Endothelial cell of umbilical vein (primary cell): ENCODE measurements at regions not wholly inside any gene's neighbourhood (a gene's known extent, or its start where the extent isn't known, plus 50 kb on each side); places are given as distances from the start of the nearest gene placed in this dataset.

ENCODE experiments used
- BruUV-seq: library from RNA; stranded (reverse); fragments of 400-500 nt; replicated peaks from 2 replicates; lab custom pipeline; 2021; lab: Mats Ljungman, UMichigan
- CTCF ChIA-PET: fragments of 300-600, 350-600 bp; sonication (Branson Sonifier 250); formaldehyde crosslinking; loops from one replicate; lab custom pipeline; 2021; ENCODE audit warnings: antibody characterized with exemption, inconsistent platforms; lab: Charles Lee
- POLR2A ChIA-PET: fragments of 300-600, 350-600 bp; sonication (Branson Sonifier 250); formaldehyde crosslinking; loops from one replicate; lab custom pipeline; 2021; ENCODE audit warnings: antibody characterized with exemption, inconsistent platforms; lab: Charles Lee
- DNase-seq: peaks from one replicate; pipeline ENCODE4 v3.0.0-alpha.2; 2011; ENCODE audit warnings: low read depth, low spot score
- FAIRE-seq: peaks from 2 replicates; lab custom pipeline; 2011; peaks lifted over from hg19 to GRCh38; lab: Jason Lieb, UNC
- H2AFZ ChIP-seq: 2 replicates; pipeline ENCODE4 v1.6.0; 2012; ENCODE audit warnings: low read depth, low read length, control low read depth, inconsistent platforms
- H3K27ac ChIP-seq: 2 replicates; pipeline ENCODE4 v1.5.1; 2011; ENCODE audit warnings: low read depth, mild to moderate bottlenecking, control low read depth, low read length, moderate library complexity; ENCODE audit not compliant: insufficient read depth
- H3K27me3 ChIP-seq, 2 experiments: 2 replicates each; pipeline versions ENCODE4 v1.6.0 to v1.6.1; 2011; ENCODE audit warnings: low read length in 2 of 2, mixed read lengths in 1 of 2; ENCODE audit not compliant: control insufficient read depth in 2 of 2, insufficient read depth in 2 of 2
- H3K36me3 ChIP-seq, 2 experiments: 2 replicates in 1 of 2; 3 replicates in 1 of 2; pipeline ENCODE4 v1.5.1; 2011; ENCODE audit warnings: low read length in 2 of 2, mild to moderate bottlenecking in 1 of 2, moderate library complexity in 1 of 2; ENCODE audit not compliant: control insufficient read depth in 2 of 2, insufficient read depth in 2 of 2; ENCODE audit errors: extremely low read depth in 1 of 2
- H3K4me1 ChIP-seq: 3 replicates; pipeline ENCODE4 v1.5.1; 2011; ENCODE audit warnings: mild to moderate bottlenecking, low read length; ENCODE audit not compliant: control insufficient read depth, insufficient read depth; ENCODE audit errors: extremely low read depth
- H3K4me2 ChIP-seq: 2 replicates; pipeline ENCODE4 v1.6.1; 2011; ENCODE audit warnings: low read length, control low read depth, mixed read lengths; ENCODE audit not compliant: insufficient read depth
- H3K4me3 ChIP-seq, 3 experiments: fragments of 200-600 bp in 1 of 3; sonication (generic), shearing (Covaris generic) in 1 of 3; replicated peaks in 1 of 3; 2 replicates each; pipeline ENCODE4 v1.5.1; 2011 to 2016; ENCODE audit warnings: control low read depth in 3 of 3, low read length in 3 of 3, mild to moderate bottlenecking in 2 of 3, inconsistent platforms in 1 of 3, low read depth in 1 of 3, moderate library complexity in 1 of 3; ENCODE audit not compliant: insufficient read depth in 1 of 3
- H3K79me2 ChIP-seq: 2 replicates; pipeline ENCODE4 v1.6.0; 2012; ENCODE audit warnings: low read length, inconsistent platforms; ENCODE audit not compliant: control insufficient read depth, insufficient read depth
- H3K9ac ChIP-seq: replicated peaks from 2 replicates; pipeline ENCODE3; 2011; ENCODE audit warnings: low read length, control low read depth; ENCODE audit not compliant: insufficient read depth; ENCODE audit errors: extremely low read depth
- H3K9me1 ChIP-seq: replicated peaks from 3 replicates; pipeline ENCODE4 v1.6.0; 2011; ENCODE audit warnings: mild to moderate bottlenecking, low read length; ENCODE audit not compliant: control insufficient read depth, insufficient read depth; ENCODE audit errors: extremely low read depth
- H3K9me3 ChIP-seq: replicated peaks from 2 replicates; pipeline ENCODE4 v1.5.1; 2012; ENCODE audit warnings: low read length, inconsistent platforms; ENCODE audit not compliant: control insufficient read depth, insufficient read depth
- H4K20me1 ChIP-seq: replicated peaks from 2 replicates; pipeline ENCODE3; 2011; ENCODE audit warnings: mild to moderate bottlenecking, low read length; ENCODE audit not compliant: control insufficient read depth, insufficient read depth; ENCODE audit errors: extremely low read depth
- EZH2 ChIP-seq: IDR thresholded peaks from 2 replicates; pipeline ENCODE4 v1.6.1; 2012; ENCODE audit warnings: borderline replicate concordance, low read depth, mild to moderate bottlenecking, moderate library complexity, low read length, inconsistent platforms; ENCODE audit not compliant: severe bottlenecking
- FOS ChIP-seq: IDR thresholded peaks from 2 replicates; pipeline ENCODE4 v1.6.1; 2011; ENCODE audit warnings: mild to moderate bottlenecking, low read length, moderate library complexity, borderline replicate concordance; ENCODE audit not compliant: insufficient read depth
- GATA2 ChIP-seq: IDR thresholded peaks from 2 replicates; pipeline ENCODE4 v1.7.0; 2011; ENCODE audit warnings: low read depth, mild to moderate bottlenecking, moderate library complexity, mixed read lengths, low read length; ENCODE audit not compliant: insufficient read length, insufficient read depth
- JUN ChIP-seq: IDR thresholded peaks from 2 replicates; pipeline ENCODE4 v1.6.1; 2011; ENCODE audit warnings: borderline replicate concordance, low read depth; ENCODE audit not compliant: insufficient read length, insufficient read depth
- MAX ChIP-seq: IDR thresholded peaks from 2 replicates; pipeline ENCODE4 v1.6.1; 2011; ENCODE audit not compliant: insufficient read depth, insufficient read length
- MYC ChIP-seq: IDR thresholded peaks from one replicate; pipeline ENCODE4 v1.6.1; 2011; ENCODE audit warnings: mild to moderate bottlenecking, low read depth, low read length
- POLR2A ChIP-seq: IDR thresholded peaks from 2 replicates; pipeline ENCODE4 v1.6.1; 2012; ENCODE audit warnings: low read depth, mild to moderate bottlenecking, control low read depth, low read length
- POLR2AphosphoS5 ChIP-seq: IDR thresholded peaks from 2 replicates; pipeline ENCODE4 v1.6.1; 2012; ENCODE audit warnings: low read depth, mild to moderate bottlenecking, control low read depth, low read length, moderate library complexity; ENCODE audit not compliant: insufficient read depth
- dilution Hi-C: fragments of 300-500 bp; cut with MboI; formaldehyde crosslinking; loops from one replicate; pipeline ENCODE4 v1.15.0; 2019; ENCODE audit warnings: low sequenced_read_pairs; ENCODE audit not compliant: extremely low pct_ligation_motif_present
- intact Hi-C: fragments of 100-400 bp; cut with micrococcal nuclease; formaldehyde crosslinking; loops from one replicate; pipeline ENCODE4 v1.10.0; 2022
- TF ChIP-seq, protein P1 (sequence below), 2 donors: IDR thresholded peaks; 1 replicate in 1 of 2; 2 replicates in 1 of 2; pipeline ENCODE4 v1.5.1; 2011; ENCODE audit warnings: low read length in 2 of 2, mild to moderate bottlenecking in 2 of 2, moderate library complexity in 2 of 2, control low read depth in 1 of 2, inconsistent platforms in 1 of 2, low read depth in 1 of 2; ENCODE audit not compliant: insufficient read depth in 1 of 2; ENCODE audit errors: extremely low read depth in 1 of 2

DNA sequence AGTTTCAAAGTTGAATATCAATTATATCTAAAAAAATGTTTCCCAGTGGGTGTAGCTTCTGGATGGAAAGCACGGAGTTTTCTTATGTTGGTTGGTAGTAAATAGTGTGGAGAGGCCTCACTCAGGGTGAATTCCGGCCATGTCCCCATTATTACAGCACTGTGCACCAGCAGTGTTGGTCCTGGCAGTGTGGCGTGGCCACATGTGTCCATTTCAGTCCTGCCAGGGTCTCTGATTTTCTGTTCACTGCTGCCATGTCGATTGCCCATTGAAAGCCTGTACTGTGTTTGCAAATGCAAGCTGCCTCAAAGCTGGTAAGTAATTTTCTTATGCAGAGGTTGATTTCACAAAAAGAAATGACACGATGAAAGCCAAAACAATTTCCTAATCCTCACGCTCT is 386.2 kb downstream of the GALR1 start:
- Histone ChIP-seq H3K79me2 (no peaks in the 10 kb centered on the region), H4K20me1 (no peaks in the 10 kb centered on the region), H3K9ac (no peak overlapping the region), H3K4me1 (no peaks in the 10 kb centered on the region), H3K27me3 (no peaks in the 10 kb centered on the region), H2AFZ (no peak overlapping the region), H3K4me2 (no peak overlapping the region), H3K36me3 (no peaks in the 10 kb centered on the region), H3K27ac (no peak overlapping the region), H3K9me3 (peaks cover 2% of the 10 kb centered on the region), H3K9me1 (no peaks in the 10 kb centered on the region), H3K4me3 (no peak overlapping the region)
- DNase-seq, result no peak
- TF ChIP-seq MAX (no peak), POLR2A (no peak), JUN (no peak), EZH2 (no peak), POLR2AphosphoS5 (no peak), GATA2 (no peak), MYC (no peak), FOS (no peak)
- TF ChIP-seq, protein P1, sequence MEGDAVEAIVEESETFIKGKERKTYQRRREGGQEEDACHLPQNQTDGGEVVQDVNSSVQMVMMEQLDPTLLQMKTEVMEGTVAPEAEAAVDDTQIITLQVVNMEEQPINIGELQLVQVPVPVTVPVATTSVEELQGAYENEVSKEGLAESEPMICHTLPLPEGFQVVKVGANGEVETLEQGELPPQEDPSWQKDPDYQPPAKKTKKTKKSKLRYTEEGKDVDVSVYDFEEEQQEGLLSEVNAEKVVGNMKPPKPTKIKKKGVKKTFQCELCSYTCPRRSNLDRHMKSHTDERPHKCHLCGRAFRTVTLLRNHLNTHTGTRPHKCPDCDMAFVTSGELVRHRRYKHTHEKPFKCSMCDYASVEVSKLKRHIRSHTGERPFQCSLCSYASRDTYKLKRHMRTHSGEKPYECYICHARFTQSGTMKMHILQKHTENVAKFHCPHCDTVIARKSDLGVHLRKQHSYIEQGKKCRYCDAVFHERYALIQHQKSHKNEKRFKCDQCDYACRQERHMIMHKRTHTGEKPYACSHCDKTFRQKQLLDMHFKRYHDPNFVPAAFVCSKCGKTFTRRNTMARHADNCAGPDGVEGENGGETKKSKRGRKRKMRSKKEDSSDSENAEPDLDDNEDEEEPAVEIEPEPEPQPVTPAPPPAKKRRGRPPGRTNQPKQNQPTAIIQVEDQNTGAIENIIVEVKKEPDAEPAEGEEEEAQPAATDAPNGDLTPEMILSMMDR (IDR thresholded peaks at IDR 0.05; ENCODE audit: extremely low read depth in 1 of 2, insufficient read depth in 1 of 2, low read depth in 1 of 2, low read length in 2 of 2), result no peak
- no peak for FAIRE-seq
- POLR2A ChIA-PET, result no interaction called here
- dilution Hi-C loops (no loop called here), intact Hi-C loops (no loop called here)
- BruUV-seq, result no TSS peak
- CTCF ChIA-PET, result no interaction called here
